Ovary (tissue), 7 donors: ENCODE measurements at regions not wholly inside any gene's neighbourhood (a gene's known extent, or its start where the extent isn't known, plus 50 kb on each side); places are given as distances from the start of the nearest gene placed in this dataset.

Experiments used
- DNase-seq, 5 donors: peaks; one replicate each; pipeline ENCODE4 v3.0.0-alpha.2; 2019 to 2020
- H3K27ac ChIP-seq, 2 donors: fragments of 200-600 bp; one replicate each; pipeline versions ENCODE4 v1.5.1 to v1.8.0; 2019 to 2022
- H3K27me3 ChIP-seq: fragments of 200-600 bp; one replicate; pipeline ENCODE4 v1.8.0; 2022
- H3K36me3 ChIP-seq: fragments of 200-600 bp; sonication (generic); one replicate; pipeline ENCODE4 v1.5.1; 2019
- H3K4me1 ChIP-seq: one replicate; pipeline ENCODE4 v1.8.1; 2013; ENCODE audit warnings: mild to moderate bottlenecking, moderate library complexity; ENCODE audit not compliant: insufficient read depth
- H3K4me3 ChIP-seq: fragments of 200-600 bp; sonication (generic); one replicate; pipeline ENCODE4 v1.5.1; 2017
- H3K9me3 ChIP-seq, 2 donors: fragments of 200-600 bp in 1 of 2; sonication (generic) in 1 of 2; one replicate each; pipeline versions ENCODE4 v1.5.1 to v1.8.1; 2013 to 2019; ENCODE audit warnings: mild to moderate bottlenecking in 1 of 2, moderate library complexity in 1 of 2
- EP300 ChIP-seq: sonication (generic); formaldehyde crosslinking; IDR thresholded peaks from one replicate; pipeline ENCODE4 v1.6.1; 2017; ENCODE audit warnings: antibody characterized with exemption
- POLR2A ChIP-seq: fragments of 450-650 bp; IDR thresholded peaks from one replicate; pipeline ENCODE4 v1.6.1; 2017; ENCODE audit warnings: antibody characterized with exemption, mild to moderate bottlenecking, moderate library complexity
- WGBS, 3 donors: extraction: QIAGEN DNeasy Blood & Tissue Kit in 1 of 3; methylation state at CpG; one replicate each; pipeline versions ENCODE4 v1.1.5 to v1.1.7; 2013 to 2017; 5-methylcytosine and 5-hydroxymethylcytosine counted together
- intact Hi-C, 4 donors: fragments of 100-400 bp; cut with DNase I; formaldehyde crosslinking; loops; one replicate each; pipeline versions ENCODE4 v1.11.0 to v1.15.1; 2022 to 2023
- TF ChIP-seq, protein P1 (sequence below), 3 donors: fragments of 450-650 bp in 2 of 3; fragments of 200-600 bp in 1 of 3; IDR thresholded peaks; one replicate each; pipeline versions ENCODE4 v1.5.1 to v1.8.0; 2016 to 2022; ENCODE audit warnings: antibody characterized with exemption in 3 of 3, mild to moderate bottlenecking in 1 of 3
- donor health status: DM: no; HTN: no; CAD: no; lungs with moderate emphysema.
- donor health status: DM: no; HTN: no; CAD: no.
- donor health status: Bipolar disorder and iron deficiency.
- donor health status: DM: no; HTN: no; CAD: no.
- donor health status: DM: yes; HTN: yes; CAD: no.

DNA sequence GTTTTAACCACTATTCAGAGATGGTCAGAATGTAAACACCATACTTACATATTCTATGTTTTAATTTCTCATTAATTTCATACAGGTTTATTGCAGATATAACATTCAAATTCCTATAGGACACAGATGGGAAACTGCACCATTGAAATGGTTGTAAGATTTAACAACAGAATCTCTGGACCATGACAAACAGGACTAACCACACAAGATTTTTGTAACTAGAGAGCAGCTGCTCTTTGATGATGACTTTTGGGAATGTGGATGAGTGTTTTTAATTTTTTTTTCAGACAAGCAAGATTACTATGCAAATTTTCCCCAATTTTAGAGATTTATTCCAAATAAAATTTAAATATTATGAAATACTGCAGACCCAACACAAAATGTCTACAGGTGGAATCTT is 610.2 kb downstream of the PCDH18 start:
- H3K9me3 ChIP-seq = no peaks in the 10 kb centered on the region
- no peaks in the 10 kb centered on the region for H3K27me3 ChIP-seq
- intact Hi-C loops = no loop called here
- H3K4me1 ChIP-seq = no peaks in the 10 kb centered on the region
- TF ChIP-seq EP300 = no peak
- no peak for DNase-seq
- H3K27ac ChIP-seq = no peak overlapping the region
- no peak overlapping the region for H3K4me3 ChIP-seq
- no peaks in the 10 kb centered on the region for H3K36me3 ChIP-seq

DNA sequence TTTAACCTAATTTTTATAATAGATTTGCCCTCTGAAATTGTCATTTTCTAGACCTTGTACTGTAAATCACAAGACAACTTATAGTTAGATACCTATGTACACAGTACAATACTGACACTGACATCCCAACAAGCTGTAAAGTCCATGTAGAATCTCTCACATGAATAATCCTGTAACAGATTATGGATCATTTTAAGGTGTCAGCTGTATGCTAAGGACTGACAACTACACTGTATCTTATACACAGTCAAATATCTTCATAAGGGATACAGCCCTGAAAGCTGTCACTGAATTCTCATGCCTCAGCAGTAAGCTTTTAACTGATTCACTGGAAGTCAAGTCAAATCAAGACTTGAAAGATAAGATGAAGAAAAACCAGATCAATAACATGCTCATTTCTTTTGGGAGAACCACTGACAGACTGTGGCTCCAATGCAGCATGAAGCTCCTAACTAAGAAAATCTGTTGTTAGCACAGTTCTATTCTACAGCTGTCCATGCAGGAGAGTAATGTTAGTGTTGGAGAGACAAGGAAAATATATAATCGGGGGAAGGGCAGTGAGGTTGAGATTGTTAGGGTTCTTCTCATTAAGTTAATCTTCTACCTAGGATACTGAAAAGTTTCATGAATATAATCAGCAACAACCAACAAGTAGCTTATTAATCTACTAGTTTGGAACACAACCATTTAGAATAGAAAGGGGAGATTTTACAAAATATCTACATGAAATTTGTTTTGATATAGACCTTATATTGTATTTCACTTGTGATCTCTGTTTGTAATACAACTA is 612.0 kb downstream of the PCDH18 start:
- no peak overlapping the region for H3K27ac ChIP-seq
- intact Hi-C loops = no loop called here
- no peaks in the 10 kb centered on the region for H3K36me3 ChIP-seq
- no peaks in the 10 kb centered on the region for H3K4me1 ChIP-seq
- TF ChIP-seq EP300 (no peak), POLR2A (no peak)
- TF ChIP-seq, protein P1, sequence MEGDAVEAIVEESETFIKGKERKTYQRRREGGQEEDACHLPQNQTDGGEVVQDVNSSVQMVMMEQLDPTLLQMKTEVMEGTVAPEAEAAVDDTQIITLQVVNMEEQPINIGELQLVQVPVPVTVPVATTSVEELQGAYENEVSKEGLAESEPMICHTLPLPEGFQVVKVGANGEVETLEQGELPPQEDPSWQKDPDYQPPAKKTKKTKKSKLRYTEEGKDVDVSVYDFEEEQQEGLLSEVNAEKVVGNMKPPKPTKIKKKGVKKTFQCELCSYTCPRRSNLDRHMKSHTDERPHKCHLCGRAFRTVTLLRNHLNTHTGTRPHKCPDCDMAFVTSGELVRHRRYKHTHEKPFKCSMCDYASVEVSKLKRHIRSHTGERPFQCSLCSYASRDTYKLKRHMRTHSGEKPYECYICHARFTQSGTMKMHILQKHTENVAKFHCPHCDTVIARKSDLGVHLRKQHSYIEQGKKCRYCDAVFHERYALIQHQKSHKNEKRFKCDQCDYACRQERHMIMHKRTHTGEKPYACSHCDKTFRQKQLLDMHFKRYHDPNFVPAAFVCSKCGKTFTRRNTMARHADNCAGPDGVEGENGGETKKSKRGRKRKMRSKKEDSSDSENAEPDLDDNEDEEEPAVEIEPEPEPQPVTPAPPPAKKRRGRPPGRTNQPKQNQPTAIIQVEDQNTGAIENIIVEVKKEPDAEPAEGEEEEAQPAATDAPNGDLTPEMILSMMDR (IDR thresholded peaks at IDR 0.05) = no peak
- H3K4me3 ChIP-seq = no peak overlapping the region
- H3K9me3 ChIP-seq = no peaks in the 10 kb centered on the region
- 76 to 96% (median 89%) methylated on average over 1 of the region's 1 CpG for WGBS, 3 donors
- DNase-seq = no peak
- no peaks in the 10 kb centered on the region for H3K27me3 ChIP-seq

DNA sequence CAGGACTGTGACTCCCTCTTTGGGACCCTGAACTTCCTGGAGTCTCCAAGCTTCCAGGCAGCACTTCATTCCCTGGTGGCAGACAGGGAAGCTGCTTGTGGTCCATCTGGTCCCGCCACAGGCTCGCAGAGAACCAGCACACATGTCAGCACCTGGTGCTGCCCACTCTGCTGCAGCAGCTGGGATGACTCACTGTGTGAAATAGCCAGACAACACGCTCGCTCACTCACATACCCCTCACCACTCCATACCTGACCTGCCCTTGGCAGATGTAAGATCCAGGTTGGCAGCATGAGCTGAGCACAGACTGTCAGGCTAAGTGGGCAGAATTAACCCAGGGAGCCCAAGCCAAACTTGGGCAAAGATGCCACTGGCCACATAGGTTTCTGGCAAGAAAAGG is 613.5 kb downstream of the PCDH18 start:
- intact Hi-C loops = no loop called here
- Histone ChIP-seq H3K27me3 (no peaks in the 10 kb centered on the region), H3K4me3 (no peak overlapping the region), H3K27ac (no peak overlapping the region), H3K4me1 (no peaks in the 10 kb centered on the region), H3K36me3 (no peaks in the 10 kb centered on the region), H3K9me3 (no peaks in the 10 kb centered on the region)
- no peak for DNase-seq
- 87 to 94% (median 91%) methylated on average over 4 of the region's 4 CpGs for WGBS, 3 donors
- TF ChIP-seq POLR2A (no peak), EP300 (no peak)
- TF ChIP-seq, protein P1 (IDR thresholded peaks at IDR 0.05) = no peak

DNA sequence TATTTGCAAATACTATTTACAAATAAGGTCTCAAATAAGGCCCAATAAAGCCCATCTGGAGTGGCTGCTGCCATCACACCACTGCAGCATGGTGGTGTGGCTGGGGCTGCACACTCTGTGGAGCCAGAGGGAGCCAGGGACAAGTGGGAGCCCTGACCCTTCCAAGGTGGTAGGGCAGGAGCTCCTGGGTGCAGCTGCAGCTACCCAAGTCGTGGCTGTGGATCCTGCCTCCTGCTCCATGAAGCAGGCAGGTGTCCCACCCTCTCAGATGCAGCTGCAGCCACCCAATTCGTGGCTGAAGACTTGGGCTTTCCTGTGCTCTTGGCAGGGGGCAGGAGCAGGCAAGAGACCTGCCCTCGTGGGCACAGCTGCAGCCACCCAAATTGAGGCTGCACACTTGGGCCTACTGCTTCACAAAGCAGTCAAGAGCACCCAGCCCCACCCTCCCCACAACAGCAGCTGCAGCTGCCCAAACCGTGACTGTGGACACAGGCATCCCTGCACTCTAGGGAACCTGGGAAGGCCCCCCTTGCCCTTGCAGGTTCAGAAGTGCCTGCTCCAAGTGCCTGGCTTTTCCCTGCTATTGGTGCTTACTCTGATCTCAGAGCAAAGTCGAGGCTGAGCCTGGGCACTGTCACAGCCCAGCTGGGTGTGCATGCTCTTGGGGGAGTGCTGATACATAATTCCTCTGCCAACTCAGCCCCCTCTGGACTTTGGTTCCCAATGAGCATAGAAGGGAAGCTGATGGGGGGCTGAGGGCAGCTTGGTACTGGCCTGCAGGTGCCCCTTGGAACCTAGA is 614.8 kb downstream of the PCDH18 start:
- H3K9me3 ChIP-seq = no peaks in the 10 kb centered on the region
- H3K27me3 ChIP-seq = no peaks in the 10 kb centered on the region
- no peaks in the 10 kb centered on the region for H3K4me1 ChIP-seq
- 61 to 80% (median 68%) methylated on average over 5 of the region's 5 CpGs for WGBS, 3 donors
- no peak for DNase-seq
- TF ChIP-seq EP300 (no peak), POLR2A (no peak)
- TF ChIP-seq, protein P1 (IDR thresholded peaks at IDR 0.05) = no peak
- intact Hi-C loops = no loop called here
- no peak overlapping the region for H3K27ac ChIP-seq
- H3K4me3 ChIP-seq = no peak overlapping the region
- H3K36me3 ChIP-seq = no peaks in the 10 kb centered on the region

DNA sequence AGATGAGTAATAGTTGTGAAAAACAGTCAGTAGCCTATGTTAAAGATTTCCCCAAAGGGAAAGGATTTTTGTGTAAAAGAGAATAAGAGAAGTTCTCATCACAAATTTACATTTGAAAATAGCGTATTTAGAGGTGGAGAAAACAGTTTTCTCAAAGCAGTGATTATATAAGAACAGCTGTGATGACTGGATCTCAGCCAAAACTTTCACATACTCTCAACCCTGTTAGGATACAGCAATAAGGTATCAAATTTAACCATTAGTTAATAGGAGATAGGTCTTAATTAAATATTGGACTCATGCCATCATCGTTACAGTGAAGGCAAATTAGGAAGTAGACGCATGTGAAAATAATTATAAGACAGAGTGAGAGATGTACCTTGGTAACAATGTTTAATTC is 622.7 kb downstream of the PCDH18 start:
- intact Hi-C loops = no loop called here
- H3K9me3 ChIP-seq = no peaks in the 10 kb centered on the region
- TF ChIP-seq POLR2A (no peak), EP300 (no peak)
- TF ChIP-seq, protein P1 (IDR thresholded peaks at IDR 0.05) = no peak
- no peak overlapping the region for H3K27ac ChIP-seq
- DNase-seq = no peak
- WGBS, 3 donors = 36 to 46% (median 43%) methylated on average over 3 of the region's 3 CpGs
- H3K27me3 ChIP-seq = no peaks in the 10 kb centered on the region
- no peaks in the 10 kb centered on the region for H3K36me3 ChIP-seq
- H3K4me1 ChIP-seq = no peaks in the 10 kb centered on the region
- H3K4me3 ChIP-seq = no peak overlapping the region
